ENCODE measurements at regions not wholly inside any gene's neighbourhood (a gene's known extent, or its start where the extent isn't known, plus 50 kb on each side); places are given as distances from the start of the nearest gene placed in this dataset.

DNA sequence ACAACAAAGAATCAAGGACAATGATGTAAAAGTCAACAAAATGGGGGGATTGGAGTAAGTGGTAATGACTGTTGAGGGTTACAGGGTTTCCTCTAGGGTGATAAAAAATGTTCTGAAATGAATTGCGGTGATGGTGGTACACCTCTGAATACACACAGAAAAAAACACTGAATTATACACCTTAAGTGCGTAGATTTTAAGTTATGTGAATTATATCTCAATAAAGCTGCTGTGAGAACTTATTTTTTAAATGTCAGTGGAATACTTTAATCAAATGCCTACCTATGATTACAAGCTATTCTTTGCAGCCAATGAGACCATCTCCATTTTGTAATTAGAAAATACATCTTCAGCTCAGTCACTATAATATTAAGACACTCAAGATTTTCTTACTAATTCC lies 53.5 kb downstream of the ZNF608 start:
- no peak for DNase-seq

- no peak for DNase-seq
Measured at GRCh38 chr5:124692324-124692723, 54.1 kb downstream of the ZNF608 start.

DNA sequence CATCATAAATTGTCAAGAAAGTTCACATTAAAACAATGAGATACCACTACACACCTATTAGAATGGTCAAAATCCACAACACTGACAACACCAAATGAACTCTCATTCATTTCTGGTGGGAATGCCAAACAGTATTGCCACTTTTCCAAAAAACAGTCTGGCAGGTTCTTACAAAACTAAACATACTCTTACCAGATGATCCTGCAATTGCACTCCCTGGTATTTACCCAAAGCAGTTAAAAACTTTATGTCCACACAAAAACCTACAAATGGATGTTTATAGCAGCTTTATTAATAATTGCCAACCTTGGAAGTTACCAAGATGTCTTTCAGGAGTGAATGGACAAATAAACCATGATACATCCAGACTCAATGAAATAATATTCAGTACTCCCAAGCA lies 56.8 kb downstream of the ZNF608 start:
- no peak for DNase-seq

- no peak for DNase-seq
Measured at GRCh38 chr5:124686239-124687004, 60.0 kb downstream of the ZNF608 start.

DNA sequence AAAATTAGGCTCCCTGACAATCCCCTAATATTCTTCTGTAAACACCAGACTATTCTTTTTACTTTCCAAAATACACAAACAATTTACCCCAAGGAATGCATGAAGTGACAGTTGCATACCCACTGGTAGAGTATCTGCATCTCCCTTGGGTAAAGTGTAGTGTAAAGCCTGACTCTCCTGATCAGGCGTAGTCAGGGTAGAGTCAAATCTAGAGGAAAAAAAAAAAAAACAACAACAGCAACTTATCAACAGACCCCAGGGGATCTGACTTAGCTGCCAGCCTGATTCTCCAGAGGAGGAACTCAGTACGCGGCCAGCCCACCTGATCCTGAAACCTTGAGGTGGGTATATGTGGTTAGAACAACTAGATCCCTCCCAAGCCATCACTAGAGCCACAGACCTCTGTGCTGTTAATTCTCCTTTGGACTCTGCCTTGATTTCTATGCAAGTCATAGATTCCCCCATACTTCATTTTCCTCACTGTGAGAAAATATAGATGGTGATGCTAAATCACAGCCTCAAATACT lies 61.0 kb downstream of the ZNF608 start:
- DNase-seq = no peak

GRCh38 chr5:124683917-124684555 lies 62.4 kb downstream of the ZNF608 start:
- DNase-seq = no peak

DNA sequence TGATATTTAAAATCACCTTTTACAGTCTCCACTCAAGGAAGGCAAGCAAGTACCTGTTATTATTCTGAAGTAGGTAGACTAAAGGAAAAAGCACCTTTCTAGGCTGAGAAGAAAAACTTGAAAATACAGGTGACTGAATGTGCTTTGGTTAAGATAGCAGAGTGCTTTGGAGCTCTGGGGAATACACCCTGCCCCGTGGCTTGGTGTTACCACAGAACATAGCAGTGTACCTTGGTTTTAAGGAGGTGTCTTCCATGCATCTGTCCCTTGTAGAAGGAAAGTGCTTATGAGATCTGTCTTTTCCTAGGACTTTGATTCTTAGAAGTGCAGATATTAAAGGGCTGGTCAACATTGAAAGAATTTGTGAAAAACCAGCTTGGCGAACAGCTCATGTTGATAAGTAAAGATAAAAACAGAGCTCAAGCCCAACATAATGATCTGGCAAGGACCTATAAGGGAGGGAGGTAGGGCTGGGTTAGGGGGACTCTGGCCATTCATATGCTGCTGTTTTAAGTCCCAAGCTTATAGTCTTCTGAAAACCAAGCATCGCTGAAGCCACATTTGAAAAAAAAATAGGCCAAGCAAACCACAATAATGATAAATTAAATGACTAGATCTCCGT lies 66.8 kb downstream of the ZNF608 start:
- no peak for DNase-seq

DNA sequence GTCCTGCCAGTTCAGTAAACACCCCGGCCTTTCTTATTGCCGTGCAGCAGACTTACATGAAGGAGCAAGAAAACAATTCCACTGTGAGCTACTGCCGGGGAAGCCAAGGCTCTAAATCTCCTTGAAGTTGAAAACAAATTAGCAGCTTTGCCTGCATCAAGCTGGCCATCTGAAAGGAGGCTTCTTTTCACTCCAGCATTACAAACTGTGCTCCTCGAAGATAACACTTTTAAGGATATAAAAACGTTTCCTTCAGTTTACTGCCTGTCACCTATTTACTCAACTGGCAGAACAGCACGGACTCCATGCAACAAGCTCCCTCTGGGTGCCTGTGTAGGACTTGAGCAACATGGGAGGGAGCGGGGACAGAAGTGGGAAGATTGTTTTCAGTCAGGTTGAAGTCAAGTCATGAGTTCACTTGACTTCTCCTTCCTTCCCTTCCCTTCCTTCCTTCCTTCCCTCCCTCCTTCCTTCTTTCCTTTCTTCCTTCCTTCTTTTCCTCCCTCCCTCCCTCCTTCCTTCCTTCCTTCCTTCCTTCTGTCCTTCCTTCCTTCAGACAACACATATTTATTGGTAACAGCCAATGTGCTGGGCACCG lies 67.4 kb downstream of the ZNF608 start:
- DNase-seq = no peak

DNA sequence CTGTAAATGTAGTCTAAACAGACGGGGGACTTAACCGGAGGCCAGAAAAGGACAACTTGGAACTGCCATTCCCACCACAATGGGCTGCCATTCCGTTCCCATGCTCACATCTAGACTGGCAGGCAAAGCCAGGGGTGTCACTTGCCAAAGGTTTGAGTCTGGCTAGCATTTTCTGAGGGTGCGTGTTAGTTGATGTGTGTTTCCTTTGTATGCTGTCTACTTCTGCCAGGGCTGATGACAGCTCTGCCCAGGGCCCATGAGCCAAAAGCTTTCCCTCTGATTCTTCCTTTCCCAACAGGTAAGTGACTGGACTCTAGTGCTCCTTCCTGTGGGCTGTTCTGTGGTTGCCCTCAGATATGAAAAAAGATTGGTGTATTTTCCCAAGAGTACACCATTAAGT lies 68.0 kb downstream of the ZNF608 start:
- DNase-seq = no peak

- DNase-seq = no peak
Measured at GRCh38 chr5:124677374-124678351, 68.8 kb downstream of the ZNF608 start.

DNA sequence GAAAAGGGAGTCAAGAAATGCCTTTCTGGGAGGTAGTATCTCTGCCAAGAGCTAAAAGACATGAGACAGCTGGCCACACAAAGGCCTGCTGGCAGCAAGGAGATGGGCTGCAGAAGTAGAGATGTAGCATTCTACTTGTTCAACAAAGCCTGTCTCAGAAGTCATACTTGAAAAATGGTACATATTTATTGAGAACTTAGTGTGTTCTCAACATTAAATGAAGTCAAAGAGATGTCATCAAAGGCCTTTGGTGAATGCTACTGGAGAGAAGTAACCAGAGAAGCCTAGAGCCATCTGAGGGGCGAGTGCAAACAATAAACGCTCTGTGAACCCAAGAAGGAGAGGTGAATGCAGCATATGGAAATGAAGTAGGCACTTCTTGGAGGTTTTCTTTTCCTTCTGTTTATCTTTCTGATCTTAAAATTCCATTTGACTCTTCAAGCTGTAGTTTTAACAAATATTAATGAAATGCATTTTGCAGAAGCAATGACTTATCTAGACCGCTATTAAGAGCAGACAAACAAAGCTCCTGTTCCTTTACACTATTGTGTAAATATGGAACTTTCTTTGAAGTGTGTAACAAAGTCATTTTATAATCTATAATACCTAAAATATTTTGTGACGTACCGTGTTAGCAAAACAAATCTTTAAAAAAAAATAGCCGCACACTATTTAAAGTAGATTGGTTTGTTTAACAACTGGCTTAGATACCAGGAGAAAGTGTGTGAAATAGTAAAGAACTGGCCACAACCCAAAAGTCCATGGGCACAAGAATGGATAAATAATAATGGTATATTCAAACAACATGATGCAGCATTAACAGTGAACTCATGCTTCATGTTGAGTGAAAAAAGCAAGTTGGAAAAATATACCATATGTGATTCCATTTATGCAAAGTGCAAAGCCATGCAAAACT lies 70.2 kb downstream of the ZNF608 start:
- DNase-seq = no peak

DNA sequence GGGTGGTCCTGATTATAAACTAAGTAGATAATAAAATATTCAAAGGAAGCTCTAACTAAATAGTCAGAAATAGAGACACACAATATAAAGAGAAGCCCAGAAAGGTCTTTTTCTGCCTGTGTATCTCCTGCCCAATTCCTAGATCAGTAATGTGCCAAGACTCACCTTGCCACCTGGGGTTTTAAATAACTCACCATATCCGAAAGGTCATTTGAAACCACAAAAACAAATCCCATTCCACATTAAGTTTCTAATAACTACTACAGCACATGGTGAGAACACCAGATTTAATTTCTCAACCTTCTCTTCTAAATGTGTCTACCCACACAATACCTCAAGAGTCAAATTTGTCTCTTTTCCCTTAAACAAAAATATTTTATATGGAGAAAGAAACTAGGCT lies 75.2 kb downstream of the ZNF608 start:
- DNase-seq = no peak

DNA sequence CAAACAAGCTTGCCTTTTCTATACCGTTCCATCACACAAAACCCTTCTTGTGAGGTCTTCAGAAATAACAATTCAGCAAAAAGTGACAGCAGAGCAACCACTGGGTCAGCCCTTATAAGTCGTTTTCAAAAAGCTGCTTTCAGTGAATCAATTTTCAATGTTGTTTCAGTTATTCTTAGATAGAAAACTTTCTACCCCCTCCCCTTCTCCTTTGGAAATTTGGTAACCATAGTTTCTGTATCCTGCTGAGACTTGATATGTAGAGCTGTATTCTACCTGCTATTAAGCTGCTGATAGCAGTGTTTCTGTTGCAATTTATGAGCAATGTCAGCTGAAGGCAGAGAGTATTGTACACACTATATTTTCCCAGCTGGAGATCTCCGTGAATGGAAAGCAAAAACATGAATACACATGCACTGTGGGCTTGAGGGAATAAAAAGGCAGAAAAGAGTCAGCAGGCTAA lies 75.7 kb downstream of the ZNF608 start:
- DNase-seq = no peak

- DNase-seq = no peak
Measured at GRCh38 chr5:124669956-124670721, 76.3 kb downstream of the ZNF608 start.

GRCh38 chr5:124669300-124669648 lies 77.2 kb downstream of the ZNF608 start:
- DNase-seq = no peak

DNA sequence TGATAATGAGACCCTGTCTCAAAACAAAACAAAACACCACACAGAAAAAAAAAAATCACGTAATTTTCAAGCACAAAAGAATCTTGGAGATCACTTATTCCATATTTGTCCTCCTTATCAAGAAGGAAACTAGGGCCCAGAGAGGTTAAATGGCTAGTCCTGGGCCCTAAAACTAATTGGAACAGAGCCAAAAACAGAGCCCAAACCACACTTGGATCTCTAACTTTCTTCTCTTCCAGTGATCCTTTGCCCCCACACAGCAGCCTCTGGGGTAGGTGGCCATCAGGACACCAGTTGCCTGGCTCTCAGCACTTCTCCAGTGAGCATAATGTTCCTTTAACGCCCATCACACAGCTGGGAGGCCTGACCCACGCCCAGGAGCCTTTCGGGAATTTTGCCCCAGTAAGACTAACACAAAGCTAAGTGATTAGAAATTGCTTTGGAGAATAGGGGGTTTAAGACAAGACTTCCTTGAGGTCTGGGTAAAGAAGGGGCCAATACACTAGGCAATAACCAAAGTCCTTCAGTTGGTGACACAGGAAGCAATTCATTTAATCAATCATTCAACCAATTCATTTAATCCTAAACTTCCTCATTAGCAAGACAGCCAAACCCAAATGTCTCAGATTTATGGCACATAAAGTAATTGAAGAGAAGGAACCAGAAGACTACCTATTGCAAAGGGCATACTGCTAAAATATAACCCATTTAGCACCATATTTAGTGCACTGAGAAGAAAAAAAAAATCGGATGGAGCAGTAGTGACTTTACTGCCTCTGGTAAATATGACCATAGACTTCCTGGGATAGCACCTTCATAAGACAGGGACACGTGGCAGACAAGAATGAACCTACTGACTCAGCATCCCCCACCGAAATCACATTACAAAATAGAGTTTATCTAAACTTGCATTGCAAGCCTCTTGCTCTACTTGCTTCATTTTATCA lies 77.8 kb downstream of the ZNF608 start:
- DNase-seq = no peak

- DNase-seq = no peak
Measured at GRCh38 chr5:124665625-124666024, 80.8 kb downstream of the ZNF608 start.

DNA sequence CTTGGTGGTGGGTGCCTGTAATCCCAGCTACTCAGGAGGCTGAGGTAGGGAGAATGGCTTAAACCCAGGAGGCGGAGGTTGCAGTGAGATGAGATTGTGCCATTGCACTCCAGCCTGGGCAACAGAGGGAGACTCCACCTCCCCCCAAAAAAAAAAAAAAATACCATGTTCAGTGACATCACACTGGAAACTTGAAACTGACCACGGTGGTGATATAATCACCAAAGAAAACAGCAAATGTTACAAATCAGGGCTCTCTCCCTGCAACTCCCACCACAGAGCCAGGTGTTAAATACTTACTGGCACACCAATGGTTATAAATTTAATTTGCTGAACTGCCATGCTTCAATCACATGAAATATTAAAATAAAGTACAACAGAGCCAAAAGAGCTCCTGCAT lies 81.4 kb downstream of the ZNF608 start:
- DNase-seq = no peak

DNA sequence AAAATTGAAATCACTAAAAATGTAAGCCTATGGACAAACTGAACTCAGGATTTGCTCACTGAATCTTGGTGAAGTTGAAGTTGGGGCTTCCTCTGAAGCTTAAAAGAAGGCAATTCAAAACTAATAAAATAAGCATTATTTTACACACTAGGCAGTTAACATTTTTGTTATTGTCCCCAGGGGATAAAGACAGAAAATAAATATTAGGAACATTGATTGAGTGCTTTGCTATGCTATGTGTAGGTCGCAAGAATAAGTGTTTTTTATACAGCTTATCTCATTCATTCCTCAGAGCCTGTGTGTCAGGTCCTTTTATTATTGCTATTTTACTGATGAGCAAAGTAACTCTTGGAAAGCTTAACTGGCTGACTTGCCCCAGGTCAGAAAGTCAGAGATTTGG lies 82.2 kb downstream of the ZNF608 start:
- no peak for DNase-seq
